Tibial nerve (tissue), 4 donors: ENCODE measurements at regions not wholly inside any gene's neighbourhood (a gene's known extent, or its start where the extent isn't known, plus 50 kb on each side); places are given as distances from the start of the nearest gene placed in this dataset.

Experiments used
- CTCF ChIP-seq, 5 experiments: fragments of 200-600 bp in 3 of 5; fragments of 450-650 bp in 2 of 5; sonication (generic) in 3 of 5; IDR thresholded peaks; one replicate each; pipeline ENCODE4 v1.5.1; 2016 to 2019; ENCODE audit warnings: antibody characterized with exemption in 5 of 5, mild to moderate bottlenecking in 3 of 5, moderate library complexity in 2 of 5
- EP300 ChIP-seq, 2 donors: sonication (generic); formaldehyde crosslinking; IDR thresholded peaks; one replicate each; pipeline ENCODE4 v1.6.1; 2017; ENCODE audit warnings: antibody characterized with exemption in 2 of 2, mild to moderate bottlenecking in 1 of 2
- POLR2A ChIP-seq, 2 donors: fragments of 450-650 bp; IDR thresholded peaks; one replicate each; pipeline ENCODE4 v1.6.1; 2017; ENCODE audit warnings: antibody characterized with exemption in 2 of 2, mild to moderate bottlenecking in 2 of 2, moderate library complexity in 2 of 2

DNA sequence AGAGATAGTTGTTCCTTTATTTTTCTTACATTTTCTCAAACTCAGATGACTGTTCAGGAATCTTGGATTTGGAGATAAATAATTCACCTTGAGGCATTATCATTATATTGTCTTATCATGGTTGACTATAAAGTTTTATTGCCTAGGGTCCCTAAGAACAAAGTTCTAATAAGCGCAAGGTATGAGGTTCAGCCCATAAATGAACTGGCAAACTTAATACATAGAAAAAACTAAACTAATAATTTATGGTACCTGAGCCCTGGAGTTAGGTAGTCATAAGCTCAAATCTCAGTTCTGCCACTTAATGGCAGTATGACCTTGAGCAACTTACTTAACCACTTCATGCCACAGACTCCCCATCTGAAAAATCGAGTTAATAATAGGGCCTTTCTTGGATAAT lies 334.0 kb upstream of the PBX1 start:
- TF ChIP-seq CTCF (IDR thresholded peaks at IDR 0.05) (no peak), POLR2A (IDR thresholded peaks at IDR 0.05) (no peak), EP300 (IDR thresholded peaks at IDR 0.05) (no peak)
